Erythroblast (primary cell): ENCODE measurements at regions not wholly inside any gene's neighbourhood (a gene's known extent, or its start where the extent isn't known, plus 50 kb on each side); places are given as distances from the start of the nearest gene placed in this dataset.

Source experiments
- DNase-seq, 2 experiments: peaks; one replicate each; lab custom pipeline; 2025; lab: John Stamatoyannopoulos, UW
- GATA1 ChIP-seq: IDR thresholded peaks from 2 replicates; pipeline ENCODE4 v1.6.1; 2011; ENCODE audit warnings: low read depth, mild to moderate bottlenecking, control low read depth, low read length, moderate library complexity
- POLR2A ChIP-seq: IDR thresholded peaks from 2 replicates; pipeline ENCODE4 v1.6.1; 2011; ENCODE audit warnings: mild to moderate bottlenecking, low read length

- TF ChIP-seq GATA1 (no peak), POLR2A (no peak)
Observed at GRCh38 chr17:34730816-34731215, 151.4 kb downstream of the TMEM132E start.

GRCh38 chr17:34728771-34729310 lies 149.5 kb downstream of the TMEM132E start:
- TF ChIP-seq GATA1 = no peak
- TF ChIP-seq POLR2A = no peak
- DNase-seq = no peak

More at GRCh38 chr17:34730816-34731215, 151.4 kb downstream of the TMEM132E start:
- DNase-seq = no peak

GRCh38 chr17:34727601-34728000 lies 148.2 kb downstream of the TMEM132E start:
- TF ChIP-seq POLR2A = no peak
- no peak for TF ChIP-seq GATA1
- no peak for DNase-seq

DNA sequence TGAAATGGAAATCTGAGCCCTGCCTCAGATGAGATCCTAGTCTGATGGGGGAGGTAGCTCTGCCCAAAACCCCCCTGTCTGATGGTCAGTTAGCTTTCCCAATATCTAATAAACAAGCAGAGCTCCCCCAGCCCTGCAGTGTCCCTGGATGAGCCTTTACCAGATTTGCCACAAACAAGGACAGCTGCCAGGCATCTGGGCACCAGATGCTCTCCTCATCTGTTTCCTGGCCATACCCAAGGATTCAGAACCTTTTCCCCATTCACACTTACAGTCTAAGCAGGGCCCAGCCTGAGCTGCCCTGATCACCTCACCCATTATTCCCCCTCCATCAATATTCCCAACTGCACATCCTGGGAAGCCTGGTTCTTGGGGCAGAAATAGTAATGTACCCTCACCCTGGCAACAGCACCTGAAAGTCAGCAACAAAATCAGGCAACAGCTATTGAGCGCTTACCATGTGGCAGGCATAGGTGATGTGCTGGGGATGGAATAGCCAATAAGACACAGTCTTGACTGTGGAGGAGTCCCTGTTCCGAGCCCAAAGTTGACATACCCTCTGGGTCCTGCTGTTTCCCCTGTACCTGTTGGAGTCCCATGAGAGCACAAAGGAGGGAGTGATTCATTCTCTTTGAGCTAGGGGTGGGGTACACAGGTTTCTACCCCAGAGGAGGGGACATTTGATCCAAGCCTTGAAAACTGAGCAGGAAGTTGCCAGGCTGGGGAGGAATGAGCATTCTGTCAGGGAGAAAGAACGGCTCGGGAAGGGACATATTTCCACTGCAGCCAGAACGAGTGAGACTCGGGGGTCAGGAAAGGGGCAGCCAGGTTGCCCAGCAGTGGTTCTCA lies 147.4 kb downstream of the TMEM132E start:
- no peak for DNase-seq
- TF ChIP-seq GATA1 (no peak), POLR2A (no peak)

- no peak for DNase-seq
- TF ChIP-seq POLR2A (no peak), GATA1 (no peak)
Observed at GRCh38 chr17:34725725-34726124, 146.3 kb downstream of the TMEM132E start.

DNA sequence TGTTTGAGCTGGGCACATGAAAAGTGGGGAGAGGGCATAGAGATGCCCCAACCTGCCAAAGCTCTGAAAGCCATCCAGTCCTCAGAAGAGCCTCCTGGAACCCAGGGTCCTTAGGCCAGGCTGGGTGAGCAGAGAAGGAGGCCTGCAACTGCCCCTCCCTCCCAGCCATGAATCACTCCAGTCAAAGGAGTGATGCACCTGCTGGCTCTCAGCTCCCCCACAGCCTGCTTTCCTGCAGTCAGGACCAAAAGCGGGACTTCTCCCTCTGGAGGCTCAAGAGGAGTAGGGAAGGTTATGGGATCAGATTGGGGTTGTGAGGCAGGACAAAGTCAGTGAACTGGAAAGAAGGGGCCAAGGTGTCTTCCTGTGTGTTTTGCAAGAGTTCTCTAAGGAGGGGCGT lies 145.6 kb downstream of the TMEM132E start:
- TF ChIP-seq POLR2A = no peak
- TF ChIP-seq GATA1 = no peak
- DNase-seq = no peak

GRCh38 chr17:34723875-34724274 lies 144.5 kb downstream of the TMEM132E start:
- DNase-seq = no peak

GRCh38 chr17:34721326-34721725 lies 141.9 kb downstream of the TMEM132E start:
- no peak for DNase-seq
- TF ChIP-seq POLR2A (no peak), GATA1 (no peak)

More at GRCh38 chr17:34723875-34724274, 144.5 kb downstream of the TMEM132E start:
- TF ChIP-seq POLR2A (no peak), GATA1 (no peak)

GRCh38 chr17:34720760-34721159 lies 141.4 kb downstream of the TMEM132E start:
- TF ChIP-seq POLR2A (no peak), GATA1 (no peak)
- DNase-seq = no peak

- DNase-seq = no peak
- TF ChIP-seq GATA1 = no peak
- no peak for TF ChIP-seq POLR2A
Observed at GRCh38 chr17:34719569-34719968, 140.2 kb downstream of the TMEM132E start.

- TF ChIP-seq POLR2A (no peak), GATA1 (no peak)
Observed at GRCh38 chr17:34717092-34717491, 137.7 kb downstream of the TMEM132E start.

DNA sequence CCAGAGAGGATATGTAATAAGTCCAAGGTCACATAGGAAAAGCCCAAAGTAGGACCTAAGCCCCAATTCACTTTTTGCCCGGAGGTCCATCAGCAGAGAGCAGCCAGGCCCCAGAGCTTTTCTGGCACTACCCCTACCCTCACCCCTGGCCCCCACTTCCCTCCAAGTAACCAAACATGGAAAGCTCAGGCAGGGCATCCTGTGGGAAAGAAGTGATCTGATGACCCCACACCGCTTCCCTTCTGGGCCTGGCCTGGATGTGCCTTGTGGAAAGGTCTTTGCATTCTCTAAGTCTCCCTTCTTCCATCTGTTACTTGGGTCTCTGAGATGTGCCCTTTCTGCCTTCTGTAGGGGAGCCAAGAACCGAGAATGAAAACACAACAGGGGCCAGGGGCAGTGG lies 136.9 kb downstream of the TMEM132E start:
- TF ChIP-seq GATA1 (no peak), POLR2A (no peak)
- DNase-seq = no peak

More at GRCh38 chr17:34717092-34717491, 137.7 kb downstream of the TMEM132E start:
- DNase-seq = no peak

DNA sequence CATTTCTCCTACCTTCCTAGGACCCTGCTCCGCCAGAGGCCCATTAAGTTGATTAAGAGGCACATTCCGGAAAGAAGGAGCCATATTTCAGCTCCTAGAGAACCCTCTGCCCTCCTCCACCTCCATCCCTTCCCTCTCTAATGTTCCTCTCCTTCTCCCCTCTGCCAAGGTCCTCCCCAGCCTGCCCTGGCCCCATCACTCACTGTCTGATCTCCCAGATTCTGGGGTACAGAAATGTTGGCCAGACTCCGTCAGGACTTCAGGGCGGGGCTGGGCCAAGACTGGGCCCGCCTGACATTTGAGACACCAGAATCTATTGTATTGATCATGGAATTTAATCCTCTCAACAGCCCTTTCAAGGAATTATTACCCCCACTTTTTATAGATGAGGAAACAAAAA lies 136.1 kb downstream of the TMEM132E start:
- TF ChIP-seq GATA1 (no peak), POLR2A (no peak)
- DNase-seq = no peak
